NCI-H82 (cell line): ENCODE measurements at regions not wholly inside any gene's neighbourhood (a gene's known extent, or its start where the extent isn't known, plus 50 kb on each side); places are given as distances from the start of the nearest gene placed in this dataset.

Experiments
- DNase-seq: peaks from one replicate; lab custom pipeline; 2025; lab: John Stamatoyannopoulos, UW

- peak; percentile 59 for DNase-seq
Measured at GRCh38 chr2:16900405-16901025, 234.9 kb upstream of the CYRIA start.

- DNase-seq: no peak
Measured at GRCh38 chr2:16899958-16900357, 234.3 kb upstream of the CYRIA start.

- peak; percentile 97 for DNase-seq
Measured at GRCh38 chr2:16890081-16890480, 224.4 kb upstream of the CYRIA start.

- DNase-seq: no peak
Measured at GRCh38 chr2:16885027-16885426, 219.4 kb upstream of the CYRIA start.

DNA sequence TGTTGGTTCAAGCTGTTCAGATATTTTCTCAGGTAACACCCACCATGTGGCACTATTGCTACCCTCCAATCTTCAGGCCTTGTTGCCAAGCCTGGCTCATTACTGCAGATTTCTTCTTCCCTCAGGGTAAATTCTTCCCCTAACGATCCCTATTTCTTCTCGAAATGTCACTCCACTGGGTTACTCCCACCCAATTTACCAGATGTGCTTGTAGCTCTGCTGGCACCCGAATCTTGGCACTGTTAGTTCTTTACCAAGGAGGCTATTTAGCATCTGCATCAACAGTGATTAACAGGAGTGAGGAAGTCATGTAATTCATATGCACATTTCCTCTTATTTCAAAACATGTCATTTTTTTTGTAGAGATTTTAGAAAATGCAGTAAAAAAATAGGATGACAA lies 217.1 kb upstream of the CYRIA start:
- no peak for DNase-seq

GRCh38 chr2:16881122-16881521 lies 215.5 kb upstream of the CYRIA start:
- no peak for DNase-seq

GRCh38 chr2:16871411-16871810 lies 205.8 kb upstream of the CYRIA start:
- DNase-seq: no peak

DNA sequence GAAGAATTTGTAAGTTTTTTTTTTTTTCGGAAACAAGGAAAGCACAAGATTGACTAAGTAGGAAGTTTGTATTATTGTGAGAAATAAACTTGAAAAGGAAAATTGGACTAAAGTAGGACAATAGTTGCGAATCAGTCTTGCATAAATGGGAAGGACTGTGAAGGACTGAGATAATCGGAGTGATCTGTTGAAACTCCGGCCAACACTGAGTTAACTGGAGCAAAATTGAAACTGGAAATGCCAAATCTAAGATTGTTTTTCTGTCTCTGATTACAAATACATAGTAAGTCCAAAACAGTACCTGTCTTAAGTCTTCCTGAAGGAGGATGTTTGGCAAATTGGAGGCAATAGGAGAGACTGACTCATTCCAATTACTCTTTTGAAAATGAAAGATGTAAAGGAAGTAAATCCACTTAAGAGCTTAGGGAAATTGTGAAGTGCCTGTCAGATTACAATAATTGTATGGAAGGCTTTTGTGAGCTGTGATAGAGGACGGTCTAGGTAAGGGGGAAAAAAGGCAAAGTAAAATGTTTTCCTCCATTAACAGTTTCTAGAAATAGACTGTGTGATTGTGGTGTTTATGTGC lies 204.9 kb upstream of the CYRIA start:
- DNase-seq: peak; percentile 82

DNA sequence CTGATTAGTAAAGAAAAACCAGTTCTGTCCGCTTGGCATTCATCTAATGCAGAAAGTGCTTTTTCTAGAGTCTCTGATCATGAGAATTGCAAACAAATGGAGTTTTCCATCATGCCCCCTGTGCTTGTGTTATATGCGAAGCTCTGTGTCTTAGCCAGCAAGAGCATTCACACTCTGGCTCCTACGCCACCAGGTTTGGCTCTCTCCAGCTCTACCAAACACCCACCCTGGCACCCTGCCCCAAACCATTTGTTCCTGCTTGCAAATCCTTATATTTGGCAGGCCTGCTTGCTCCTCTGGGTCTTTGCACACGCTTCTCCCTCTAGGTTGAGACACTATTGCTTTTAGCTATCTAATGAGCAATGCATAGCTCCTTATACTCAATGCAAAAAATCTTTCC lies 204.1 kb upstream of the CYRIA start:
- no peak for DNase-seq

- DNase-seq: no peak
Measured at GRCh38 chr2:16862471-16862870, 196.8 kb upstream of the CYRIA start.

DNA sequence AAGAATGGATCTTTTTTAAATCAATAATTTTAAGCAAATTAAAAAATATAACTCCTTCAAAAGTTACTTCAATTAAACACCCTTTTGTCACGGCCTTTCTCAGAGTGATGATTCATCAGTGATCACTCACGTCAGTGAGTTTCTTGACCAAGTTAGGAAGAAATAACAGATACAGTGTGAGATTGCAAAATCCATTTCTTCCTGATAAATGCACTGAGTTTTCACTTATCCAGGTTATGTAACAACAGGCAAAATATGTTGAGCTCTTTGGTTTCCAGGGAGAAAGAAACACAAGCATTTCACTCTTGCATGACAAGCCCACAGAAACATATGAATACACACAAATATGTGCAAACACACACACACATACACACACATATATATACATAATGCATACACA lies 195.9 kb upstream of the CYRIA start:
- no peak for DNase-seq

DNA sequence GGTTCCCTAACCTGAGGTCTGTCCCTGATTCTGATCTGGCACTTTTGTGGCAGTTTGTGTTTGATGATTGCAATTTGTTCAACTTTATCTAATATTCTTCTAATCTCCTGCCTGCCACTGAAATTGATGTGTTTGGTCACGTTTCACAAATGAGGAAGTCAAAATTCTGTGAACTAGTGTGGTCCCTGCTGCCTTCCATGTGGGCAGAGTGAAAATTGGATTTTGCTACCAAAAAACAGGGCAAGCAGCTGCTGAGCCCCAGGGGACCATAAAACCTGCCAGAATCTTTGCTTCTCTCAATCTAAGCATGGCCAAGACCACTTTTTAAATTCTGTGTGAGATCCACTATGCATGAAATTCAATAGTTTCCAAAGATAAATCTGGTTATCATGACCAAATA lies 195.5 kb upstream of the CYRIA start:
- no peak for DNase-seq

DNA sequence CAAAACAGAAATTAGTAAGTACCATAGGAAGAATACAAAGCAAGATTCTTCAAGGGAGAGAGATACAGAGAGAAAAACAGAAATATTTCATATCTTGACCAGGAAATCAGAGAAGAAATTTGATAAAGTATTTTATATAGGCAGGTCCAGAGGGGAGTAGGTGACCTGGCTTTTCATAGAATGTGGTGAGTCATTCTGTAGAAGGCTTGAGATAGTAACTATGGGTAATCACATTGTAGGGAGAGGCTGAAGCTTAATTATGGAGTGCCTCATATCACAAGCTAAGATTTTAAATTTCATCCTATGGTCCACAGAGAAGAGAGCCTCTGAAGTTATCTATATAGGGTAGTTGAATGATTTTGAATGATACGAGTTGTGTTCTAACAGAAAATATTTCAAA lies 195.0 kb upstream of the CYRIA start:
- peak; percentile 63 for DNase-seq

DNA sequence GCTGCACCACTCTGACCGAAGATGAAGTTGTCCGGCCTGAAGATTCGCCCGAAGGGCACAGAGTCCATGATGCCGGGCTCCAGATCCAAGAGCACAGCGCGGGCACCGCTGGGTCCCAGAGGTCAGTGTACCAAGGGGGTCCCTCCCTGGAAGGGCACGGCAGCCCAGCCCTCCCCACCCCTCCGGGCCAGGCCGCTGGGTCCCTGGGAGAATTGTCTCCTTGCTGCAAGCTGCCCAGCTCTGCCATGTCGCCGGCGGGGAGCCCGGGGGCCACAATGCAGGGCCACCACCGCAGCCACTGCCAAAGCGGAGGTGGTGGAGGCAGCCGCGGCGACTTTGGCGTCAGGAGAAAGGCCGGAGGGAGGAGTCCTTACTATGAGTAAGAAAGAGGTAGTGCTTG lies 189.5 kb upstream of the CYRIA start:
- no peak for DNase-seq

DNA sequence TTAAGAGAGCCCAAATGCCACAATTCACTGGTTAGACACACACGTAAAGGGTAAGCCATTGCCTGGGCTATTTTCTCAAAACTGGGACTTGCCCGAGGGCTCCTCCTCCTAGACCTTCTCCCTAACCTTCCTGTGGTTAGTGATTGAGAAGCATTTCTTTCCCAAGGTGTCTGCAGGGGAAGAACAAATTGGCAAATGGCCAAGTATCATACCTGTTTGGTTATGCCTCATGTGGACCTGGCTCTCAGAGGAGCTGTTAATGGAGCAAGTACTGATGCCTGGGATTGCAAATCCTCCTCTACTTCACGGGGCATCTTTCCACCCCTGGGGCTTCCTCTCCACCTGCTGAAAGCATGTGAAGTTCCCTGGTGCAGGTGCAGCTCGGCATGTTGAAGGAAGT lies 187.5 kb upstream of the CYRIA start:
- DNase-seq: no peak

DNA sequence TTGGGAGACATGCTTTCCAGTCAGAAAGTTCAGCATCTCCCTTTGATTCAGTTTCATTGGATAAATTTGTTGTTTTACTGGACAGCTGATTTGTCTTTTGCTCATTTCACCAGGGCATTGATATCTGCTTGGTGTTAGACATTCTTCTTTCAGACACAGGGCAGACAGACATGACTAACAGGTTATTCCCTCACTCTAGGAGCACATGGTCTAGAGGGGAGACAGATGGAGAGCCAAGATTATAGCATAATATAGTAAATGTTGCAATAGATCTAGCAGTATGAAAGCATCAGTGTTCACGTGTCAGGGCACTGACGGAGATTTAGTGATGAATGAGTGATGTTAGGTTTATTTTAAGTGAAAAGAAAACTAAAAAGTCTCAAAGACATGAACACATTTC lies 187.0 kb upstream of the CYRIA start:
- peak; percentile 23 for DNase-seq

DNA sequence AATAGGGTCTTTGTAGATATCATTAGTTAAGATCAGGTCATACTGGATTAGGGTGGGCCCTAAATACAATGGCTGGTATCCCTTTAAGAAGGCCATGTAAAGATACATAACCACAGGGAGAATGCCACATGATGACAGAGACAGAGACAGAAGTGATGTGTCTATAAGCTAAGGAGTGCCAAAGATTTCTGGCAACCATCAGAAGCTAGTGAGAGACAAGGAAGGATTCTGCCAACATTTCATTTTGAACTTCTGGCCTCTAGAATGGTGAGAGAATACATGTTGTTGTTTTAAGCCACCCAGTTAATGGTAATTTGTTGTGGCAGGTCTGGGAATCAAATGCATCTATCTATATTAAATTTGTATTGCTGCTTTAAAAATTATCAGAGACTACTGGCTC lies 185.5 kb upstream of the CYRIA start:
- DNase-seq: no peak

DNA sequence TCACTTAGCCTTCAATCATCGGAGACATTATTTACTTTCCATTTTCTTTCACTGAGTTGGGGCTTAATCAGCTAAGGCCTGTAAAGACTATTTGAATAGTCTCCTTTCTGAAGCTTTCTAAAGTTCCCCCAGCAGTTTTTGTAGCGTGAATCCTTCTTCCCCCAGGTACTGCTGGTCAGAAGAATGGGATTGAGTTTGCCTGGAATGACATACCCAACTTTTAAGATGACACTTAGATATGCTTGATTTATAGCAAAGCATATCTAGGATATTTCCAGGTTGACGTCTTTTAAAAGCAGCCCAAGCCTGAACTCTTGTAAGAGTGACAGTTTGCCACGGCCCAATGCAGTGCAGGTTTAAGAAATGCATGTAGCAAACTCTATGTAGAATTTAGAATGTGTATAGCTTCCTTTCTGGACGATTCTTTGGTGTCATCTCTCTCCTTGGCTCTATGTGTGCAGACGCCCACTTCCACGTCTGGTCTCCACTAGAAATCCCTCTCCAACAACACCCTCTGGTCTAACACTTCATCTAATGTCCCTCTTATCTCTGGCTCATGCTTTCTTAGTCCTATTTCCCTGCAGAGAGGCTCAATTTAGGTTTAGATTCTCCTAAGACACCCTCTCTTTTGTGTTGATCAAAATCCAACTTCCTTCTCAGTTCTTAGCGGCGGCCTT lies 175.0 kb upstream of the CYRIA start:
- DNase-seq: no peak

- no peak for DNase-seq
Measured at GRCh38 chr2:16832910-16833309, 167.3 kb upstream of the CYRIA start.

GRCh38 chr2:16828828-16829160 lies 163.2 kb upstream of the CYRIA start:
- DNase-seq: no peak

DNA sequence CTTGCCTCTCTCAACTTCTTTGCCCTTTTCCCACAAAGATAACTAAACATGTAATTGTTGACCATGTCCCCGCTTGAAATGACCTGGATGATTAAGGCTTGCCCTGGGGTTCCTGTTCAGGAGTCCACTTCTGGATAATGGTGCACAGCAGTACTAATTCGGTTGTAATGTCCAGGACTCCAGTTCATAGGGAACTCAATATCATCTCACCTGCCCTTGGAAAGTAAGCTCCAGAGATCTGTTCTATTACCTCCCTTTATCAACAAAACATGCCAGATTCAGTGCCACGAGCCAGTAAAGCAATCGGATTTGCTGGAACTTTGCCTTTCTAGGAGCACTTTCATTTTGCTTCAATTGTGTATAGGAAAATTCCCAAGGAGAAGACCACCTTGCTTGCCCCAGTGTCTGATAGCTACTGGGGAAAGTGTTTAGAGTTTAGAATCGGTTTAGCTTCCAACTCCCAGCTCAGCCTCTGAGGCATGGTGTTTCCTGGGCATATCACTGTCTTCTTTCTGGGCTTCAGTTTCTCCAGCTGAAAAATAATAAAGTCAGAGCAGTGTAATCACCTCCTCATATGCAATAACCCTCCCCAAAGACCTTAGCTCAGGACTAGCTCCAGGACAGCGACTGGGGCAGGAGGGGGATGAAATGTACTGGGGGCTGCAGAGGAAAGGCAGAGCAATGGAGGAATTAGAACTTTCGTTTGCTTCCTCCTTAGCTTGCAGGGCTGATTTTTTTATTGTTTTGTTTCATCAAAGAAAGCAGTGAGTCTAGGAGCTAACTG lies 162.6 kb upstream of the CYRIA start:
- no peak for DNase-seq

DNA sequence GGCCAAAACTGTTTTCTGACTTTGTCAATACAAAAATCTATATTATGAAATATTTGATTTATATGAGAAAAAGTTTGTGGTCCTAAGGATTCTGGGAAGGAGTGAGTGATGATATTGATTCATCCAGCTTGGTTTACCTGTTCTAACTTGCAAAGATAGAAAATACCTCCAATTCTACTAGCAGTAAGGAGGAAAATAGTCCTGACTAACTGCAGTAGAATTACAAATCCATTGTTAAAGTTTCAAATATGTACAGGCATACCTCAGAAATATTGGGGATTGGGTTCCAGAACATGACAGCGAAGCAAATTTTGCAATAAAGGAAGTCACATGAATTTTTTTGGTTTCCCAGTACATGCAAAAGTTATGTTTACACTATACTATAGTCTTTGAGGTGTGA lies 158.8 kb upstream of the CYRIA start:
- DNase-seq: no peak

DNA sequence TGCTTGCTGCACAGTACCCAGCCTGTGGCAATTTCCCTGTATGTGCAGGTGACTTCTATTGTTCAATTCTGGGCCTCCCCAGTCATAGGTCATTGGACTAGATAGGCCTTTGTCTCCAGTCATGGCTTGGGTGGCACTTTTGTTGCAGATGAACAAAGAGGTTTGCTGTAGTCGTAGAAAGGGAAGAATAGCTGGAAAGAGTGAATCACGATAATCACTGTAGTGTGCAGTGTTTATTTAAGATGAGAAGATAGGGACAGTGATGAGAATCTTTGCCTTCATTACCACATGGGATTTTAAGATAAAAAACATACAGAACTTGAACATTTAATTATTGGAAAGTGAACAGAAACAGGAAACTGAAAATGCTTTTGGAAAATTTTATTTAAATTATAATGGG lies 156.1 kb upstream of the CYRIA start:
- DNase-seq: no peak
